Naive B cell (primary cell): ENCODE measurements at regions not wholly inside any gene's neighbourhood (a gene's known extent, or its start where the extent isn't known, plus 50 kb on each side); places are given as distances from the start of the nearest gene placed in this dataset.

ENCODE experiments used
- ATAC-seq, 2 donors: fragments of 150-1000 bp; cut with Tn5 transposase; 2 replicates each; pipeline ENCODE4 v1.10.0; 2021; ENCODE audit warnings: low read depth in 2 of 2, mild to moderate bottlenecking in 2 of 2, moderate library complexity in 2 of 2
- DNase-seq: peaks from one replicate; pipeline ENCODE4 v3.0.0; 2022
- H3K27ac Mint-ChIP-seq, 6 donors: one replicate each; pipeline ENCODE4 v1.8.0; 2020 to 2022; ENCODE audit warnings: mild to moderate bottlenecking in 6 of 6, mixed read lengths in 6 of 6, moderate library complexity in 5 of 6, inconsistent platforms in 2 of 6
- H3K27me3 Mint-ChIP-seq, 3 donors: one replicate each; pipeline ENCODE4 v1.8.0; 2021 to 2022; ENCODE audit warnings: mixed read lengths in 3 of 3, mild to moderate bottlenecking in 1 of 3
- H3K36me3 Mint-ChIP-seq, 2 donors: one replicate each; pipeline ENCODE4 v1.8.0; 2020 to 2022; ENCODE audit warnings: mixed read lengths in 2 of 2, inconsistent platforms in 1 of 2, mild to moderate bottlenecking in 1 of 2
- H3K4me1 Mint-ChIP-seq, 3 donors: one replicate each; pipeline ENCODE4 v1.8.0; 2020 to 2022; ENCODE audit warnings: mixed read lengths in 3 of 3, inconsistent platforms in 1 of 3, mild to moderate bottlenecking in 1 of 3, moderate library complexity in 1 of 3
- H3K4me3 Mint-ChIP-seq, 8 donors: one replicate each; pipeline ENCODE4 v1.8.0; 2020 to 2022; ENCODE audit warnings: mild to moderate bottlenecking in 8 of 8, mixed read lengths in 8 of 8, moderate library complexity in 8 of 8, inconsistent platforms in 2 of 8
- H3K9me3 Mint-ChIP-seq, 7 donors: one replicate each; pipeline ENCODE4 v1.8.0; 2020 to 2022; ENCODE audit warnings: mixed read lengths in 7 of 7, mild to moderate bottlenecking in 5 of 7, inconsistent platforms in 2 of 7, moderate library complexity in 1 of 7

DNA sequence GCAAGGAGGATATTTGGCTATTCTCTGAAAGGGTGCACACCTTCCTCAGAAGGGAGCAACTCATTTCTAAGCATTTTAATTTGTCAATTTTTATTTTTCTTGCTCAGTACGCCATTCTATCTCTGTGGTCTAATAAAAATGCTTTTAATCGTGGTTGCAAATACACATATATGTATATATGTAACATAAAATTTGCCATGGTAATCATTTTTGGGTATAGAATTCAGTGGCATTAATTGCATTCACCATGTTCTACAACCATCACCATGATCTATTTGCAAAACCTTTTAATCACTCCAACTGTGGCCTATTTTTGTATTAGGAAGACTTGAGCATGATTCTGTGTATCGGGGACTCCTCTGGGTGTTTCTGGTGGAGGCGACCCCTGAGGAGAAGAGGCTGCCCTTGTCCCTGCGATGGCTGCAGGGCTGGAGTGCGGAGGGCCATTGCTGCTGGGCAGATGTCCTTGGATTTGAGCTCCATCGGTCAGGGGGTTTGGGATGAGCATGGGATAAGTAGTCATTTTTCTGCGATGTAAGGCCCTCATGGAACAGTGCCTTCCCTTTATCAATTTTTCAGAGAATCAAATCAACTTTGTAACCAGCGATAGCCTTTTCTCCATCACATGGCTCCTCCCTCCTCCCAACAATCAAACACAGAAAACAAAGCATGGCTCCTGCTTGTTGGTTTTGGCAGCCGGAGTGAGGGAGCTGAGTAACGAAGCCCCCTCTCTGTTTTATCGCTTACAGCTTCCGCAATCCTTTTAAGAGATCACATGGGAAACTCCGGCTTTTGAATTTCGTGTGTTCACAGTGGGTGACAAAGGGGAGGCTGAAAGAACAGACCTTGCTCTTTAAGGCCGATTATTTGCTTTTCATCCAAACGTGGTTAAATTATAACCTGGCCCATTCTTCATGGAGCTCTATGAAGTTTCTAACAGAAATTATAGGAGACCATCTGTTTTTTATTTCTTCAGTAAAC, 187.3 kb downstream of the TENT4A start:
- DNase-seq, result no peak
- no peaks in the 10 kb centered on the region for H3K4me1 Mint-ChIP-seq
- ATAC-seq, result no peak
- no peaks in the 10 kb centered on the region for H3K36me3 Mint-ChIP-seq
- H3K9me3 Mint-ChIP-seq, result peaks cover 2 to 23% (median 5%) of the 10 kb centered on the region in 7 donors
- H3K4me3 Mint-ChIP-seq, result no peak overlapping the region
- peaks cover 0 to 7% (median 0%) of the 10 kb centered on the region in 3 donors for H3K27me3 Mint-ChIP-seq
- no peak overlapping the region for H3K27ac Mint-ChIP-seq

DNA sequence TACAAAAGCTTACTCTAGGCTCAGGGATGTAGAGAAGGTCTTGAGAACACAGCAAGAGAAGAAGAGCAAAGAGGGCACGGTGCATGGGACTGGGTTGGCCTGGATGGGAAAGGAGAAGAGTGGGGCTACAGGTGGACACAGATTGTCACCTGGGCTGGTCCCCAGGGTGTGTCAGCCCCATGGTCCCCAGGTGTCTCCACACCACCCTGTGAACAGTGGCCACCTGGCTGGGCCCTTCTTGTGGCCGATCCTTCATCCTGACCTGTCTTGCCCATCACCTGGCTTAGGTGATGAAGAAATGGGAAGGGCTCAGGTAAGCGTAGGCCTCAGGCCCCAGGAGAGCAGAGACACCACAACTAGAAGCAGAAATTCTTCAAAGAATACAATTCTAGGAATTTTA, 188.9 kb downstream of the TENT4A start:
- no peaks in the 10 kb centered on the region for H3K36me3 Mint-ChIP-seq
- no peak for ATAC-seq
- peak overlapping the region in 1 of 6 donors; percentile 76 for H3K27ac Mint-ChIP-seq
- H3K4me1 Mint-ChIP-seq, result no peaks in the 10 kb centered on the region
- H3K9me3 Mint-ChIP-seq, result peaks cover 2 to 15% (median 5%) of the 10 kb centered on the region in 7 donors
- H3K4me3 Mint-ChIP-seq, result no peak overlapping the region
- DNase-seq, result no peak
- peaks cover 0 to 7% (median 0%) of the 10 kb centered on the region in 3 donors for H3K27me3 Mint-ChIP-seq

DNA sequence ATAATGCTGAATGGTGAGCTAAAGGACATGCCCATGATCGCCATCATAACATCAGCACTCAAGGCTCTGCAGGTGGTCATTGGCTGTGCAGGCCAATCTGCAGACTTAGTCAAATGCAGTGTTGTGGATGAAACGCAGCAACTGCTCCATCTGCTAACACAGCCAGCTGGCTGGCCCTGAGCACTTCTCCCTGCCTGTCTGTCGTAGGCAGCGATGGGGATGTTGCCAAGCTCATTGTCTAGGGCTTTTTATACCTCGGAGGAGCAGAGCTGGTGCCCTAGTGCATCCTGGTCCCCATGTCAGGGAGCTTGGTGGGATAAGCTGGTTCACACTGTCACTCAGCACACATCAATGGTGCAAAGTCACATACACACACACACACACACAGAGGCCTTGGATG, 189.4 kb downstream of the TENT4A start:
- H3K4me3 Mint-ChIP-seq, result no peak overlapping the region
- no peak overlapping the region for H3K27ac Mint-ChIP-seq
- H3K36me3 Mint-ChIP-seq, result no peaks in the 10 kb centered on the region
- peaks cover 0 to 7% (median 0%) of the 10 kb centered on the region in 3 donors for H3K27me3 Mint-ChIP-seq
- H3K9me3 Mint-ChIP-seq, result peaks cover 2 to 15% (median 5%) of the 10 kb centered on the region in 7 donors
- no peak for DNase-seq
- no peaks in the 10 kb centered on the region for H3K4me1 Mint-ChIP-seq
- ATAC-seq, result no peak

DNA sequence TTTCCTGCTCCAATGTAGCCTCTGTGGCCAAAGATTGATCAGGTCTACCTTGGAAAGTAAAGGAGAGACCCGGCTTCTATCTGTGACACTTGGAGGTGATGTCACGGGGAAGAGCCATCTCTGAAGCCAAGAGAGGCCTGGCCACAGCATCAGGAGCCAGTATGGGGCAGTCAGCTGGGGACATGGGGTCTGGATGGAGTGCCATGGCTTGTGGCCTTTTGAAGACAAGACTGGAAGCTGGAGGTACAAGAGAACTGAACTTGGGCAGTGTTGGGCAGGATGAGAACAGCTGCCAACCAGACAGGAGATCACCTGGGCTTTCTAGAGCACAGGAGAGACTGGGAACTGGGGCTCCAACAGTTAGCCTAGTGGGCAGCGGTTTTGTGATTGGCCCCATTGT, 190.7 kb downstream of the TENT4A start:
- Mint-ChIP-seq H3K9me3 (peaks cover 0 to 7% (median 2%) of the 10 kb centered on the region in 7 donors), H3K4me3 (no peak overlapping the region), H3K27me3 (peaks cover 0 to 7% (median 0%) of the 10 kb centered on the region in 3 donors), H3K4me1 (no peaks in the 10 kb centered on the region), H3K36me3 (no peaks in the 10 kb centered on the region), H3K27ac (no peak overlapping the region)
- no peak for ATAC-seq
- DNase-seq, result no peak

DNA sequence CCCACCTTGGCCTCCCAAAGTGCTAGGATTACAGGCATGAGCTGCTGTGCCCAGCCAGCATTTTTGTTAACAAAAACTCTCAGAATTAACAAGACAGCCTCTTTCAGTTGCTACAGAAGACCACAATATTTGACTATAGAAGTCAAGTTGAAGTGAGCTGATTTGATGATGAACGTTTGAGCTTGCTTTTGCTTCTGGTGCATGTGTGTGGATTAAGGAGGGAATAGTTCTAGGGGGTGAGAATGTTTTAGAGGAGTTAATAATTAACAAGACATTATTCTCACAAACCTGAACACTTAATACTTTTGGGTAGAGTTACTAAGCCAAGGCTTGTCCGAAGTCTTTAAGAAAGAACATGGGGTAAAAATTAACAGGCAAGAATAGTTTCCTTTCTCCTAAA, 191.6 kb downstream of the TENT4A start:
- Mint-ChIP-seq H3K27me3 (peaks cover 0 to 7% (median 0%) of the 10 kb centered on the region in 3 donors), H3K27ac (no peak overlapping the region), H3K4me1 (no peaks in the 10 kb centered on the region), H3K36me3 (no peaks in the 10 kb centered on the region), H3K4me3 (no peak overlapping the region), H3K9me3 (peaks cover 0 to 7% (median 0%) of the 10 kb centered on the region in 7 donors)
- ATAC-seq, result no peak
- DNase-seq, result no peak

DNA sequence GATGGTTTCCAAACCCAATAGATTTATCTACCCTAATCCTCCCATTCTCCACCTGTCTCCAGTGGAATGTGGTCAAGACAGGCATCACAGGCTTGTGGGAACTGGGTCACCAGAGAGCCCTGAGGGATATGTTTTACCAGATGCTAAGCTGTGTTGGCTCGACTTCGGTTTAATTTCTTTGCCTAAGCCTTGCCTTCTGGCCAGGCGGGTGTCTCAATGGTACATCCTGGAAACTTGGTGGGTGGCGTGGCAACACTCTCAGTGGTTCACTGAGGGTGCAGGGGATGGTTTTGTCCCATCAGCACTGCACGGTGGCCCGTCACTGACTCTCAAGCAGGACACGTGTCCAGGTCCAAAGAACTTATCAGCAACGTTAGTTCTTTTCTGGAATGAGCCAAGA, 192.2 kb downstream of the TENT4A start:
- ATAC-seq (no peak), DNase-seq (no peak)
- Mint-ChIP-seq H3K36me3 (no peaks in the 10 kb centered on the region), H3K4me3 (no peak overlapping the region), H3K9me3 (peaks cover 0 to 7% (median 0%) of the 10 kb centered on the region in 7 donors), H3K27ac (no peak overlapping the region), H3K27me3 (peaks cover 0 to 7% (median 0%) of the 10 kb centered on the region in 3 donors), H3K4me1 (no peaks in the 10 kb centered on the region)

DNA sequence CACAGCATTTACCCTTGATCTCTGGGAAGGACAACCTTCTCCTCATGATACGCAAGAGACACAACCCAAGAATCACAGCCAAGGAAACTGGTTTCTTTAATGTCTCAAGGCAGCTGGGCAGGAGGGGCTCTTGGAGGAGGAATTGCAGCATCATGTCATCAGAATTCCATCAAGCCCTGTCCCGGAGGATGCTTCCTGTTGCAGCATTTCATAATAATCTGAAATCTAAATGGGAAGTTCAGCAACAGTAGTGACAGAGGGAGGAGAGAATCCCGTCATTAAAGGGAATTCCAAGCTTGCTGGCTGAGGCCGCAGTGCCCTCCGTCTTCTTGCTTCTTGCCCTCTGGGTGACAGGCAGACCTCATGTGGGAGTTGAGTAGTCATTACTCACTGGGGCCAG, 192.7 kb downstream of the TENT4A start:
- Mint-ChIP-seq H3K27ac (no peak overlapping the region), H3K9me3 (peaks cover 0 to 7% (median 0%) of the 10 kb centered on the region in 7 donors), H3K4me3 (no peak overlapping the region), H3K4me1 (no peaks in the 10 kb centered on the region), H3K27me3 (peaks cover 0 to 7% (median 0%) of the 10 kb centered on the region in 3 donors), H3K36me3 (no peaks in the 10 kb centered on the region)
- no peak for DNase-seq
- no peak for ATAC-seq

DNA sequence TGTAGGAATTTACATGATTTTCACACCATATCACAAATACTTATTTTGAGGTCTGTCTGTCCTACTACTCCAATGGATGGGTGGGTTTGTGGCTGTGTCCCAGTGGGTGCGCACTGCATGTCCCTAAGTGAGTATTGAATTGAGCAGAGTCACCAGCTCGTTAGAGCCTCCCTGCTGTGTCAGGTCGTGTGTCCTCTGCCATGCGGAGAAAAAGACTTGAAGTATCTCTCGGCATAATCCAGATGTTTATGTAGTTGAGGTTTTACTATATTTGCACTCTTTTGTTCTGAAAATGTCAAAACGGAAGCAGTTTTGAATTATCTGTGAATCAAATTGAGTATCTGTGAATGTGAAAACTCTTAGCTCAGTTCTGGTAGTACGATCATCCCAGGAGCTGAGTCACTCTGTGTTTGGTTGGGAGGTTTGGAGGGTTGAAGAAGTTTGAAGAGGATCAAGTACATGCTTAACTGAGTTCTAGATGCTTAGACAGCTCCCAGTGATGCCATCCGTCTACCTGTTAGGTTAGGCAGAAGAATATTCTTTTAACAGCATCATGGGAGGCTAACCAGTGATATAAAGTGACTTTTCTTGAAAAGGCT, 194.2 kb downstream of the TENT4A start:
- ATAC-seq (no peak), DNase-seq (no peak)
- H3K27me3 Mint-ChIP-seq, result peaks cover 0 to 7% (median 6%) of the 10 kb centered on the region in 3 donors
- H3K4me3 Mint-ChIP-seq, result no peak overlapping the region
- H3K9me3 Mint-ChIP-seq, result peaks cover 0 to 7% (median 0%) of the 10 kb centered on the region in 7 donors
- H3K4me1 Mint-ChIP-seq, result no peaks in the 10 kb centered on the region
- H3K27ac Mint-ChIP-seq, result no peak overlapping the region
- H3K36me3 Mint-ChIP-seq, result no peaks in the 10 kb centered on the region

DNA sequence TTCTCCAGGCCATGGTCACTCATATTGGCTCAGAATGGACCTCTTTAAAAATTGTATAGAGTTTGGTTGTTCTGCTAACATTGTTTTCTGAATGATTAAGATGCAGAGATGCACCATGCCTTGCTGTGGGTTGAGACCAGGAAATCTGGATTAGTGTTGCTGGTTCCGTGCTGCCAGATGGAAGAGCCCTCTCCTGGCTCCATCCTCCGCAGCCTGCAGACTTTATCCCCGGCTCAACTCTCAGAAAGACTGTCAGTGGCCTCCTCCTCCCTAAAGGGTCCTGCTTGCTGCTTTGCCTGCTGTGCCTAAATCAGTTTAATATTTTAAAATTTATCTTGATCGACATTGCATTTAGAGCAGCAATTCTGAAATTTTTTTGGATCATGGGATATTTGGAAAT, 196.7 kb downstream of the TENT4A start:
- Mint-ChIP-seq H3K36me3 (no peaks in the 10 kb centered on the region), H3K9me3 (peaks cover 0 to 4% (median 0%) of the 10 kb centered on the region in 7 donors), H3K4me1 (no peaks in the 10 kb centered on the region), H3K27ac (no peak overlapping the region), H3K27me3 (peaks cover 0 to 7% (median 5%) of the 10 kb centered on the region in 3 donors), H3K4me3 (no peak overlapping the region)
- ATAC-seq (no peak), DNase-seq (no peak)

DNA sequence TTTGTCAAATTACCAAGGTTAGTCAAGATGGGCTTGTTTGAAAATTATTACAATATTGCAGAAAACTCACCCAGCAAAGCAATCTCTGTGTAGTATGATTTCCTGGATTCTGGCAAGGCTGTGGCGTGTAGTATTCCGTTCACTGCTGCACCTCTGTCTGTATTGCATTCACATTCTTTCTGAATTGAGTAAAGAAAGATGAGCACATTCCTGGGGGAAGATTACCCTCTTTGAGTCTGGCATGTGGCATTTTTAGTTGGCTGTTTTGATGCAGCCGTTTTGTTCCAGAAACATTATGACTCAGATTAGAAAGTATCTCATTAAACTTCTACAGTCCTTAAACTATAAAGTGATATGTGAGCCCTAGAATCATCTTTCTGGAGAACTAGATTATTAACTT, 197.7 kb downstream of the TENT4A start:
- H3K27ac Mint-ChIP-seq, result no peak overlapping the region
- peaks cover 0 to 7% (median 3%) of the 10 kb centered on the region in 3 donors for H3K27me3 Mint-ChIP-seq
- H3K9me3 Mint-ChIP-seq, result peaks cover 0 to 4% (median 3%) of the 10 kb centered on the region in 7 donors
- H3K36me3 Mint-ChIP-seq, result no peaks in the 10 kb centered on the region
- ATAC-seq, result no peak
- no peak overlapping the region for H3K4me3 Mint-ChIP-seq
- no peak for DNase-seq
- H3K4me1 Mint-ChIP-seq, result no peaks in the 10 kb centered on the region

DNA sequence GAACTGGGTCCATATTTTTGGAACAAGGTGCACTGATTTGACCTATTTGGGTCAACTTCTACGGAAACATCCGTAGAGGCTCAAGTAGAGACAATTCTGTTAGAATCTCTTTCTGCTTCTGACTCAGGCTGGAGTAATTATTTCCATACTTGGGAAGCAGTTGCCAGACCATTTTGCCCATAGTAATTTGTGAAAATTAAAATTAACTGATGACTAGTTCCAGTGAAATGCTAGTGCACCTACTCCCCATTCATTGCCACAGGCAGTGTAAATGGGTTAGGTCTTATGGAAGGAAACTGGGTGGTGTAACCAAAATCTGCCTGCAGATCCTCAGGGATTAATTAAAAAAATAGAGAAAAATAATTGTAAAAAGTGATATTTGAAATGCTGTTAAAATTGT, 201.1 kb downstream of the TENT4A start:
- Mint-ChIP-seq H3K27me3 (peaks cover 0 to 13% (median 3%) of the 10 kb centered on the region in 3 donors), H3K9me3 (peaks cover 0 to 13% (median 5%) of the 10 kb centered on the region in 7 donors), H3K27ac (no peak overlapping the region), H3K36me3 (no peaks in the 10 kb centered on the region), H3K4me1 (no peaks in the 10 kb centered on the region), H3K4me3 (no peak overlapping the region)
- ATAC-seq, result no peak
- no peak for DNase-seq

DNA sequence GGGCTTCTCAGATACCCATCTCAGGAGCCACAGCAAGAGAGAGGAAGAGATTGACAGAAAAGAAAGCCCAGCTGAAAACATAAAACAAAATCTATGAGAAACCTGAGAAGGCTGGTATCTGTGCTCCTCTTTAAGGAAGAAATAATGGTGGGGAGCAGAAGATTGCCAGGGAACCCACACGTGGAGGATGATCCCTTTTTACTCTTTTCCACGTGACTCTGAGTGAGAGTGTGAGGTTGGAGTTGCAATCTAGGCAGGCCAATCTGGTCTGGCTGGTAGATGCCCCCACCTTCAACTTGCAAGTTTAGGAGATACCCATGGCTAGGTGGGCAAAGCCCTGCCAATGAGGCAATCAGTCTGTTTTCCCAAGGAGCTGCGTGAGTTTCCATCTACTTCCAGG, 202.3 kb downstream of the TENT4A start:
- ATAC-seq, result no peak
- Mint-ChIP-seq H3K27me3 (peaks cover 0 to 13% (median 3%) of the 10 kb centered on the region in 3 donors), H3K9me3 (peaks cover 0 to 13% (median 8%) of the 10 kb centered on the region in 7 donors), H3K27ac (no peak overlapping the region), H3K36me3 (no peaks in the 10 kb centered on the region), H3K4me1 (no peaks in the 10 kb centered on the region), H3K4me3 (no peak overlapping the region)
- DNase-seq, result no peak

DNA sequence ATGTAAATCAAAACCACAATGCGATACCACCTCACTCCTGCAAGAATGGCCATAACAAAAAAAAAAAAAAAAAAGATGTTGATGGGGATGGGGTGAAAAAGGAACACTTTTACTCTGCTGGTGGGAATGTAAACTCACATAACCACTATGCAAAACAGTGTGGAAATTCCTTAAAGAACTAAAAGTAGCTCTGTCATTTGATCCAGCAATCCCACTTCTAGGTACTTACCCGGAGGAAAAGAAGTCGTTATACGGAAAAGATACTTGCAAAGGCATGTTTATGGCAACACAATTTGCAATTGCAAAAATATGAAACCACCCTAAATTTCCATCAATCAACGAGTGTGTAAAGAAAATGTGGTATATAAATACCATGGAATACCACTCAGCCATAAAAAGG, 205.0 kb downstream of the TENT4A start:
- Mint-ChIP-seq H3K4me1 (no peaks in the 10 kb centered on the region), H3K9me3 (peaks cover 0 to 26% (median 14%) of the 10 kb centered on the region in 7 donors), H3K4me3 (no peak overlapping the region), H3K36me3 (no peaks in the 10 kb centered on the region), H3K27ac (no peak overlapping the region), H3K27me3 (peaks cover 0 to 5% (median 0%) of the 10 kb centered on the region in 3 donors)
- ATAC-seq (no peak), DNase-seq (no peak)
